ENCODE measurements at regions not wholly inside any gene's neighbourhood (a gene's known extent, or its start where the extent isn't known, plus 50 kb on each side); places are given as distances from the start of the nearest gene placed in this dataset.

GRCh38 chr10:113980408-113981087 lies 63.1 kb upstream of the ADRB1 start:
- ATAC-seq (no peak), DNase-seq (no peak)
- Histone ChIP-seq H3K4me1 (ENCODE audit: low read depth) (no peaks in the 10 kb centered on the region), H3K4me3 (no peak overlapping the region), H3K36me3 (ENCODE audit: low read depth) (no peaks in the 10 kb centered on the region), H3K9me3 (no peaks in the 10 kb centered on the region)
- intact Hi-C loops (cut with DNase I, micrococcal nuclease) = no loop called here
- no peak for TF ChIP-seq CTCF (IDR thresholded peaks at IDR 0.05)

- Histone ChIP-seq H3K9me3 (no peaks in the 10 kb centered on the region), H3K4me3 (no peak overlapping the region), H3K4me1 (ENCODE audit: low read depth) (no peaks in the 10 kb centered on the region), H3K36me3 (ENCODE audit: low read depth) (no peaks in the 10 kb centered on the region)
- no peak for ATAC-seq
- no peak for TF ChIP-seq CTCF (IDR thresholded peaks at IDR 0.05)
- intact Hi-C loops (cut with DNase I, micrococcal nuclease) = no loop called here
- DNase-seq = no peak
Measured at GRCh38 chr10:113982296-113982695, 61.4 kb upstream of the ADRB1 start.

GRCh38 chr10:113982769-113983168 lies 60.9 kb upstream of the ADRB1 start:
- no peak overlapping the region for H3K4me3 ChIP-seq
- TF ChIP-seq CTCF (IDR thresholded peaks at IDR 0.05) = no peak
- peak; percentile 38 for ATAC-seq
- H3K9me3 ChIP-seq = no peaks in the 10 kb centered on the region
- no peaks in the 10 kb centered on the region for H3K36me3 ChIP-seq (ENCODE audit: low read depth)
- intact Hi-C loops (cut with DNase I, micrococcal nuclease) = no loop called here
- DNase-seq = peak in 1 of 3 donors; percentile 23
- H3K4me1 ChIP-seq (ENCODE audit: low read depth) = no peaks in the 10 kb centered on the region

- ATAC-seq (peak; percentile 44), DNase-seq (no peak)
- intact Hi-C loops (cut with DNase I, micrococcal nuclease) = no loop called here
- Histone ChIP-seq H3K4me3 (no peak overlapping the region), H3K36me3 (ENCODE audit: low read depth) (no peaks in the 10 kb centered on the region), H3K9me3 (no peaks in the 10 kb centered on the region), H3K4me1 (ENCODE audit: low read depth) (no peaks in the 10 kb centered on the region)
- TF ChIP-seq CTCF (IDR thresholded peaks at IDR 0.05) = no peak
Measured at GRCh38 chr10:113983552-113983951, 60.1 kb upstream of the ADRB1 start.

GRCh38 chr10:113985297-113985844 lies 58.3 kb upstream of the ADRB1 start:
- Histone ChIP-seq H3K4me1 (ENCODE audit: low read depth) (no peaks in the 10 kb centered on the region), H3K9me3 (no peaks in the 10 kb centered on the region), H3K36me3 (ENCODE audit: low read depth) (no peaks in the 10 kb centered on the region), H3K4me3 (no peak overlapping the region)
- DNase-seq (no peak), ATAC-seq (no peak)
- intact Hi-C loops (cut with DNase I, micrococcal nuclease) = no loop called here
- TF ChIP-seq CTCF (IDR thresholded peaks at IDR 0.05) = no peak
